ENCODE measurements at regions not wholly inside any gene's neighbourhood (a gene's known extent, or its start where the extent isn't known, plus 50 kb on each side); places are given as distances from the start of the nearest gene placed in this dataset.
"Not testable (repeated sequence)": the region's sequence is repeated elsewhere in the genome, so short reads cannot be mapped to it uniquely, and the experiment has no call there.

GRCh38 chr22:35186492-35186891, 70.8 kb upstream of the HMGXB4 start:
- no peak for DNase-seq

- not testable (repeated sequence) for DNase-seq
These were observed 68.4 kb upstream of the HMGXB4 start for GRCh38 chr22:35188930-35189329.

- DNase-seq: no peak
These were observed 67.7 kb upstream of the HMGXB4 start for GRCh38 chr22:35189559-35189958.

- no peak for DNase-seq
These were observed 65.9 kb upstream of the HMGXB4 start for GRCh38 chr22:35191412-35191811.

- DNase-seq: no peak
These were observed 65.0 kb upstream of the HMGXB4 start for GRCh38 chr22:35192129-35192918.

- DNase-seq: no peak
These were observed 62.1 kb upstream of the HMGXB4 start for GRCh38 chr22:35195226-35195625.

- DNase-seq: no peak
These were observed 61.5 kb upstream of the HMGXB4 start for GRCh38 chr22:35195821-35196220.

- DNase-seq: no peak
These were observed 60.2 kb upstream of the HMGXB4 start for GRCh38 chr22:35197071-35197470.

- no peak for DNase-seq
These were observed 59.4 kb upstream of the HMGXB4 start for GRCh38 chr22:35197886-35198285.

GRCh38 chr22:35198738-35199137, 58.6 kb upstream of the HMGXB4 start:
- no peak for DNase-seq

GRCh38 chr22:35202376-35202775, 54.9 kb upstream of the HMGXB4 start:
- DNase-seq: no peak

GRCh38 chr22:35203583-35203982, 53.7 kb upstream of the HMGXB4 start:
- DNase-seq: no peak

- peak; percentile 61 for DNase-seq
These were observed 52.2 kb upstream of the HMGXB4 start for GRCh38 chr22:35204807-35205775.

- peak; percentile 47 for DNase-seq
These were observed 51.3 kb upstream of the HMGXB4 start for GRCh38 chr22:35205961-35206360.

GRCh38 chr22:35206889-35207288, 50.4 kb upstream of the HMGXB4 start:
- no peak for DNase-seq

All from eye (tissue), 1 donor.